Nephron (organoid): ENCODE measurements at regions not wholly inside any gene's neighbourhood (a gene's known extent, or its start where the extent isn't known, plus 50 kb on each side); places are given as distances from the start of the nearest gene placed in this dataset.

Source experiments
- H3K27ac Mint-ChIP-seq, 3 experiments: 2 replicates each; pipeline ENCODE4 v1.8.0; 2020; ENCODE audit warnings: mixed read lengths in 3 of 3, mild to moderate bottlenecking in 2 of 3, moderate library complexity in 1 of 3
- H3K27me3 Mint-ChIP-seq: 2 replicates; pipeline ENCODE4 v1.8.0; 2021; ENCODE audit warnings: low read depth, mild to moderate bottlenecking, moderate library complexity, mixed read lengths
- H3K36me3 Mint-ChIP-seq: 2 replicates; pipeline ENCODE4 v1.8.0; 2020; ENCODE audit warnings: low read depth, mixed read lengths
- H3K4me1 Mint-ChIP-seq: 2 replicates; pipeline ENCODE4 v1.8.0; 2020; ENCODE audit warnings: mixed read lengths
- H3K4me3 Mint-ChIP-seq, 3 experiments: 2 replicates each; pipeline ENCODE4 v1.8.0; 2020; ENCODE audit warnings: mild to moderate bottlenecking in 3 of 3, mixed read lengths in 3 of 3, moderate library complexity in 2 of 3
- H3K9me3 Mint-ChIP-seq: 2 replicates; pipeline ENCODE4 v1.8.0; 2020; ENCODE audit warnings: mixed read lengths
- CTCF ChIP-seq, 3 experiments: fragments of 200-600 bp; sonication (generic); IDR thresholded peaks; one replicate each; pipeline ENCODE4 v1.5.0; 2021; ENCODE audit warnings: antibody characterized with exemption in 3 of 3; ENCODE audit not compliant: unreplicated experiment in 3 of 3

- no peak overlapping the region for H3K4me3 Mint-ChIP-seq
- no peaks in the 10 kb centered on the region for H3K36me3 Mint-ChIP-seq
- H3K9me3 Mint-ChIP-seq, result peaks cover 2% of the 10 kb centered on the region
- TF ChIP-seq CTCF (IDR thresholded peaks at IDR 0.05; ENCODE audit: unreplicated experiment in 3 of 3), result no peak
- no peaks in the 10 kb centered on the region for H3K27me3 Mint-ChIP-seq
- H3K27ac Mint-ChIP-seq, result peak overlapping the region in 1 of 3 experiments; percentile 44
- H3K4me1 Mint-ChIP-seq, result no peaks in the 10 kb centered on the region
These were observed 261.2 kb downstream of the PPP1R3A start for GRCh38 chr7:113657603-113658002.

- Mint-ChIP-seq H3K9me3 (no peaks in the 10 kb centered on the region), H3K36me3 (no peaks in the 10 kb centered on the region), H3K27me3 (no peaks in the 10 kb centered on the region), H3K27ac (no peak overlapping the region), H3K4me3 (no peak overlapping the region), H3K4me1 (no peaks in the 10 kb centered on the region)
- TF ChIP-seq CTCF (IDR thresholded peaks at IDR 0.05; ENCODE audit: unreplicated experiment in 3 of 3), result no peak
These were observed 266.3 kb downstream of the PPP1R3A start for GRCh38 chr7:113652501-113652900.

DNA sequence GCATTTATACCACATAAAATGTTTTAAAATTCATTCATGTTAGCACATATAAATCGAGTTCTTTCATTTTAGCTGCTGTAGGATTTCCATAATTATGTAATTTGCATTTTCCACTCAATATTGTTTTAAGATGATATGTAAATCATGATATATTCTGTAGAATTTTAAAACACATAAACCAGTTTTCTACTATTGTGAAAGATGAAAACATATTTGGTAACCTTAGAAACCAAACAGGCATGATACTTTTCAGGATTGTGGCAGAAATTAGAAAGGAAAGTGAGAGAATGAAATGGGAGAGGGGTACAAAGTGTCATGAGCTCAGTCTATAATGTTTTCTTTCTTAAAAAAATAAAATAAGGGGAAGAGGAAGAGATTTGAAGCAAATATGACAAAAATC is 269.3 kb downstream of the PPP1R3A start:
- no peaks in the 10 kb centered on the region for H3K4me1 Mint-ChIP-seq
- H3K4me3 Mint-ChIP-seq, result no peak overlapping the region
- no peaks in the 10 kb centered on the region for H3K27me3 Mint-ChIP-seq
- H3K9me3 Mint-ChIP-seq, result peaks cover 4% of the 10 kb centered on the region
- H3K36me3 Mint-ChIP-seq, result no peaks in the 10 kb centered on the region
- H3K27ac Mint-ChIP-seq, result no peak overlapping the region
- no peak for TF ChIP-seq CTCF (IDR thresholded peaks at IDR 0.05; ENCODE audit: unreplicated experiment in 3 of 3)

DNA sequence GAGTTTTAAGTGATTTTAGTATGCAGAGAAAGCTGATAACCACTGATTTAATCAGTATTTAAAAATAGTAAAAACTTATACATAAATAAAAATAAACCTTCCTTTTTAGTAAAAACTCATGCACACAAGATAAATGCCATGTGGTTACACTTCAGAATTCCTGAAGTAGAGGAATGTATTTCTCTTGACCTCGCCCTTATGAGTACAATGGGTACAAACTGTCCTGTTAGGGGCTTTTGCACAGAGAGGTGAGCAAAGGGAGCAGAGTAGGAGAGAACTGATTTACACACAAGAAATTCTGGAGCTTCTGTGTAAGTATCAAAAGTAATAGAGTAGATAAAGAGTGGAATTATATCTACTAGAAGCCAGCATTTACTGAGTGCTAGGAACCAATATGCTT is 279.6 kb downstream of the PPP1R3A start:
- Mint-ChIP-seq H3K36me3 (no peaks in the 10 kb centered on the region), H3K27ac (no peak overlapping the region), H3K4me3 (no peak overlapping the region), H3K4me1 (no peaks in the 10 kb centered on the region), H3K27me3 (peaks cover 7% of the 10 kb centered on the region), H3K9me3 (peaks cover 2% of the 10 kb centered on the region)
- TF ChIP-seq CTCF (IDR thresholded peaks at IDR 0.05; ENCODE audit: unreplicated experiment in 3 of 3), result no peak

- Mint-ChIP-seq H3K27ac (no peak overlapping the region), H3K4me1 (no peaks in the 10 kb centered on the region), H3K9me3 (peaks cover 2% of the 10 kb centered on the region), H3K4me3 (no peak overlapping the region), H3K36me3 (no peaks in the 10 kb centered on the region), H3K27me3 (peaks cover 7% of the 10 kb centered on the region)
- no peak for TF ChIP-seq CTCF (IDR thresholded peaks at IDR 0.05; ENCODE audit: unreplicated experiment in 3 of 3)
These were observed 281.9 kb downstream of the PPP1R3A start for GRCh38 chr7:113636727-113637421.

DNA sequence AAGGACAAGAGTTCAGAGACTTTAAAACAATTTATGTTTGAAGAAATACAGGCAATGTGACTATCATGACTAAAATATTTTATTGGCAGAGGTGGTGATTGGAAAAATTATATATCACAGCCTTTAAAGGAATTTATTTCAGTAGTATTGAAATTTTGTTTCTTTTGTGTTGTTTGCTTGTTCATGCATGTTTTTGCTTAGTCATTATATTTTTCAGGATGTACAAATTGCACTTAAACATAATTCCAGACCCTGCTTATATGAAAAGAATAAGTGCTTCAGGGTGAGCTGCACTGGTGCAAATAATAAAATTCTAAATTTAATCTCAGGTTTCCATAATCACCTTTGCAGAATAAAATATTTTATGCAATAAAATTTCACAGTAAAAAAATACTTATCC is 283.3 kb downstream of the PPP1R3A start:
- no peaks in the 10 kb centered on the region for H3K4me1 Mint-ChIP-seq
- H3K9me3 Mint-ChIP-seq, result peaks cover 2% of the 10 kb centered on the region
- no peak overlapping the region for H3K27ac Mint-ChIP-seq
- no peak overlapping the region for H3K4me3 Mint-ChIP-seq
- no peaks in the 10 kb centered on the region for H3K36me3 Mint-ChIP-seq
- TF ChIP-seq CTCF (IDR thresholded peaks at IDR 0.05; ENCODE audit: unreplicated experiment in 3 of 3), result no peak
- no peaks in the 10 kb centered on the region for H3K27me3 Mint-ChIP-seq
